HUES48 (cell line): ENCODE measurements at regions not wholly inside any gene's neighbourhood (a gene's known extent, or its start where the extent isn't known, plus 50 kb on each side); places are given as distances from the start of the nearest gene placed in this dataset.

Experiments
- H3K27ac ChIP-seq: one replicate; pipeline ENCODE4 v1.7.0; 2013; ENCODE audit warnings: low read depth, low read length, inconsistent platforms
- H3K27me3 ChIP-seq: 2 replicates; pipeline ENCODE4 v1.6.1; 2013; ENCODE audit warnings: mild to moderate bottlenecking, low read length; ENCODE audit not compliant: control insufficient read depth, insufficient read depth
- H3K36me3 ChIP-seq: 2 replicates; pipeline ENCODE4 v1.6.1; 2013; ENCODE audit warnings: low read length; ENCODE audit not compliant: control insufficient read depth, insufficient read depth
- H3K4me1 ChIP-seq: 2 replicates; pipeline ENCODE4 v1.6.1; 2013; ENCODE audit warnings: mild to moderate bottlenecking, low read length; ENCODE audit not compliant: control insufficient read depth, insufficient read depth
- H3K4me3 ChIP-seq: 2 replicates; pipeline ENCODE4 v1.5.1; 2013; ENCODE audit warnings: mild to moderate bottlenecking, low read depth, low read length
- H3K9ac ChIP-seq: 2 replicates; pipeline ENCODE4 v1.6.1; 2013; ENCODE audit warnings: mild to moderate bottlenecking, low read depth, low read length, moderate library complexity
- H3K9me3 ChIP-seq: 2 replicates; pipeline ENCODE4 v1.6.1; 2013; ENCODE audit warnings: low read length; ENCODE audit not compliant: control insufficient read depth, insufficient read depth

- H3K9ac ChIP-seq: no peak overlapping the region
- H3K4me1 ChIP-seq: no peaks in the 10 kb centered on the region; the same call in 1 of the 2 replicates
- no peak overlapping the region for H3K4me3 ChIP-seq
- H3K9me3 ChIP-seq: peaks cover 7% of the 10 kb centered on the region; the same call in 1 of the 2 replicates
- H3K27me3 ChIP-seq: no peaks in the 10 kb centered on the region
- H3K27ac ChIP-seq: no peak overlapping the region
- H3K36me3 ChIP-seq: no peaks in the 10 kb centered on the region
These were observed 138.0 kb downstream of the GJA1 start for GRCh38 chr6:121573481-121573880.

- H3K4me1 ChIP-seq: no peaks in the 10 kb centered on the region; the same call in 1 of the 2 replicates
- H3K27me3 ChIP-seq: no peaks in the 10 kb centered on the region
- H3K36me3 ChIP-seq: no peaks in the 10 kb centered on the region
- H3K9me3 ChIP-seq: no peaks in the 10 kb centered on the region
- no peak overlapping the region for H3K9ac ChIP-seq
- no peak overlapping the region for H3K27ac ChIP-seq
- no peak overlapping the region for H3K4me3 ChIP-seq
These were observed 142.8 kb downstream of the GJA1 start for GRCh38 chr6:121578216-121578615.

GRCh38 chr6:121579478-121579877 lies 144.0 kb downstream of the GJA1 start:
- Histone ChIP-seq H3K36me3 (no peaks in the 10 kb centered on the region), H3K9me3 (no peaks in the 10 kb centered on the region), H3K9ac (no peak overlapping the region), H3K27ac (no peak overlapping the region), H3K4me3 (no peak overlapping the region), H3K4me1 (no peaks in the 10 kb centered on the region; the same call in 1 of the 2 replicates), H3K27me3 (no peaks in the 10 kb centered on the region)

GRCh38 chr6:121581327-121581726 lies 145.9 kb downstream of the GJA1 start:
- Histone ChIP-seq H3K4me3 (no peak overlapping the region), H3K27ac (no peak overlapping the region), H3K9me3 (no peaks in the 10 kb centered on the region), H3K36me3 (no peaks in the 10 kb centered on the region), H3K9ac (no peak overlapping the region), H3K4me1 (no peaks in the 10 kb centered on the region), H3K27me3 (no peaks in the 10 kb centered on the region)

GRCh38 chr6:121582262-121582661 lies 146.8 kb downstream of the GJA1 start:
- no peak overlapping the region for H3K27ac ChIP-seq
- no peak overlapping the region for H3K4me3 ChIP-seq
- no peaks in the 10 kb centered on the region for H3K4me1 ChIP-seq
- no peaks in the 10 kb centered on the region for H3K36me3 ChIP-seq
- no peak overlapping the region for H3K9ac ChIP-seq
- no peaks in the 10 kb centered on the region for H3K27me3 ChIP-seq
- no peaks in the 10 kb centered on the region for H3K9me3 ChIP-seq

GRCh38 chr6:121584586-121585369 lies 149.3 kb downstream of the GJA1 start:
- Histone ChIP-seq H3K4me3 (no peak overlapping the region), H3K27ac (no peak overlapping the region), H3K9ac (no peak overlapping the region), H3K36me3 (no peaks in the 10 kb centered on the region), H3K4me1 (no peaks in the 10 kb centered on the region), H3K27me3 (no peaks in the 10 kb centered on the region), H3K9me3 (no peaks in the 10 kb centered on the region)

GRCh38 chr6:121590438-121590837 lies 155.0 kb downstream of the GJA1 start:
- Histone ChIP-seq H3K27me3 (no peaks in the 10 kb centered on the region), H3K4me3 (no peak overlapping the region), H3K9me3 (no peaks in the 10 kb centered on the region), H3K9ac (no peak overlapping the region), H3K27ac (no peak overlapping the region), H3K36me3 (no peaks in the 10 kb centered on the region), H3K4me1 (no peaks in the 10 kb centered on the region; the same call in 1 of the 2 replicates)

GRCh38 chr6:121590916-121591315 lies 155.5 kb downstream of the GJA1 start:
- Histone ChIP-seq H3K4me1 (no peaks in the 10 kb centered on the region; the same call in 1 of the 2 replicates), H3K9ac (no peak overlapping the region), H3K9me3 (no peaks in the 10 kb centered on the region), H3K27ac (no peak overlapping the region), H3K27me3 (no peaks in the 10 kb centered on the region), H3K36me3 (no peaks in the 10 kb centered on the region), H3K4me3 (no peak overlapping the region)

- H3K36me3 ChIP-seq: no peaks in the 10 kb centered on the region
- H3K9me3 ChIP-seq: no peaks in the 10 kb centered on the region
- H3K27me3 ChIP-seq: no peaks in the 10 kb centered on the region
- no peaks in the 10 kb centered on the region; the same call in 1 of the 2 replicates for H3K4me1 ChIP-seq
- H3K27ac ChIP-seq: no peak overlapping the region
- no peak overlapping the region for H3K4me3 ChIP-seq
- no peak overlapping the region for H3K9ac ChIP-seq
These were observed 157.0 kb downstream of the GJA1 start for GRCh38 chr6:121592261-121592935.

GRCh38 chr6:121593011-121593641 lies 157.7 kb downstream of the GJA1 start:
- Histone ChIP-seq H3K4me3 (no peak overlapping the region), H3K9ac (no peak overlapping the region), H3K9me3 (no peaks in the 10 kb centered on the region), H3K27me3 (no peaks in the 10 kb centered on the region), H3K36me3 (no peaks in the 10 kb centered on the region), H3K4me1 (no peaks in the 10 kb centered on the region; the same call in 1 of the 2 replicates), H3K27ac (no peak overlapping the region)

GRCh38 chr6:121594053-121594452 lies 158.6 kb downstream of the GJA1 start:
- no peaks in the 10 kb centered on the region for H3K9me3 ChIP-seq
- no peaks in the 10 kb centered on the region for H3K36me3 ChIP-seq
- no peaks in the 10 kb centered on the region; the same call in 1 of the 2 replicates for H3K4me1 ChIP-seq
- H3K9ac ChIP-seq: no peak overlapping the region
- H3K27me3 ChIP-seq: no peaks in the 10 kb centered on the region
- no peak overlapping the region for H3K27ac ChIP-seq
- no peak overlapping the region for H3K4me3 ChIP-seq
